Mesendoderm (in vitro differentiated cells): ENCODE measurements at regions not wholly inside any gene's neighbourhood (a gene's known extent, or its start where the extent isn't known, plus 50 kb on each side); places are given as distances from the start of the nearest gene placed in this dataset.

Experiments
- DNase-seq: peaks from one replicate; pipeline ENCODE4 v3.0.0; 2013
- H2AK5ac ChIP-seq: 2 replicates; pipeline ENCODE4 v1.6.1; 2013; ENCODE audit warnings: low read length, inconsistent platforms
- H2BK120ac ChIP-seq: 2 replicates; pipeline ENCODE4 v1.6.1; 2013; ENCODE audit warnings: low read depth, mild to moderate bottlenecking, low read length, moderate library complexity, mixed read lengths
- H2BK15ac ChIP-seq: replicated peaks from 2 replicates; pipeline ENCODE4 v1.6.1; 2013; ENCODE audit warnings: low read depth, mild to moderate bottlenecking, moderate library complexity
- H2BK5ac ChIP-seq: 2 replicates; pipeline ENCODE4 v1.6.1; 2013; ENCODE audit warnings: low read length, inconsistent platforms
- H3K18ac ChIP-seq: 2 replicates; pipeline ENCODE4 v1.6.1; 2013; ENCODE audit warnings: mild to moderate bottlenecking, low read length, mixed read lengths
- H3K23ac ChIP-seq: one replicate; pipeline ENCODE4 v1.6.1; 2013; ENCODE audit warnings: low read length
- H3K27ac ChIP-seq: 2 replicates; pipeline ENCODE4 v1.5.1; 2013; ENCODE audit warnings: low read depth, mild to moderate bottlenecking, inconsistent platforms, low read length, moderate library complexity
- H3K27me3 ChIP-seq: 2 replicates; pipeline ENCODE4 v1.6.1; 2013; ENCODE audit warnings: low read length, control low read depth, mild to moderate bottlenecking, inconsistent platforms; ENCODE audit not compliant: insufficient read depth, poor library complexity
- H3K36me3 ChIP-seq: 2 replicates; pipeline ENCODE4 v1.6.1; 2013; ENCODE audit warnings: low read length, inconsistent platforms; ENCODE audit not compliant: control insufficient read depth, insufficient read depth
- H3K4ac ChIP-seq: one replicate; pipeline ENCODE4 v1.6.1; 2013; ENCODE audit warnings: low read depth, mild to moderate bottlenecking, low read length, moderate library complexity
- H3K4me1 ChIP-seq: 2 replicates; pipeline ENCODE4 v1.6.1; 2013; ENCODE audit warnings: low read depth, low read length, inconsistent platforms; ENCODE audit not compliant: control insufficient read depth
- H3K4me2 ChIP-seq: 2 replicates; pipeline ENCODE4 v1.6.1; 2013; ENCODE audit warnings: low read length
- H3K4me3 ChIP-seq: 2 replicates; pipeline ENCODE4 v1.5.1; 2013; ENCODE audit warnings: mild to moderate bottlenecking, low read length
- H3K56ac ChIP-seq: one replicate; pipeline ENCODE4 v1.6.1; 2013; ENCODE audit warnings: low read length
- H3K79me1 ChIP-seq: 2 replicates; pipeline ENCODE4 v1.6.1; 2013; ENCODE audit warnings: low read length, inconsistent platforms
- H3K79me2 ChIP-seq: 2 replicates; pipeline ENCODE4 v1.6.1; 2013; ENCODE audit warnings: mild to moderate bottlenecking, low read length; ENCODE audit not compliant: control insufficient read depth, insufficient read depth
- H3K9ac ChIP-seq: 2 replicates; pipeline ENCODE4 v1.6.1; 2013; ENCODE audit warnings: low read length, inconsistent platforms
- H4K5ac ChIP-seq: one replicate; pipeline ENCODE4 v1.6.1; 2013; ENCODE audit warnings: low read length
- H4K8ac ChIP-seq: one replicate; pipeline ENCODE4 v1.6.1; 2013; ENCODE audit warnings: low read depth, mild to moderate bottlenecking, control low read depth, low read length, moderate library complexity
- WGBS: extraction: QIAGEN DNeasy Blood & Tissue Kit; methylation state at CpG from one replicate; pipeline ENCODE4 v1.1.7; 2013; ENCODE audit warnings: low lambda C conversion rate, missing lambda C conversion rate; ENCODE audit not compliant: insufficient coverage; ENCODE audit errors: extremely low coverage; 5-methylcytosine and 5-hydroxymethylcytosine counted together

- WGBS = no CpG with 5 or more reads among the region's 3 CpGs
- no peak overlapping the region for H3K4ac ChIP-seq
- no peaks in the 10 kb centered on the region for H3K79me1 ChIP-seq
- DNase-seq = no peak
- H3K4me2 ChIP-seq = no peak overlapping the region
- H3K36me3 ChIP-seq = no peaks in the 10 kb centered on the region
- no peak overlapping the region for H4K5ac ChIP-seq
- no peak overlapping the region for H2BK15ac ChIP-seq
- H3K4me1 ChIP-seq = no peaks in the 10 kb centered on the region
- no peak overlapping the region for H3K23ac ChIP-seq
- no peak overlapping the region for H3K27ac ChIP-seq
- H3K56ac ChIP-seq = no peak overlapping the region
- H2AK5ac ChIP-seq = no peak overlapping the region
- no peak overlapping the region for H2BK120ac ChIP-seq
- no peak overlapping the region for H4K8ac ChIP-seq
- H3K27me3 ChIP-seq = no peaks in the 10 kb centered on the region
- no peak overlapping the region for H3K9ac ChIP-seq
- no peak overlapping the region for H3K4me3 ChIP-seq
- no peak overlapping the region for H3K18ac ChIP-seq
- H2BK5ac ChIP-seq = no peak overlapping the region
- H3K79me2 ChIP-seq = no peaks in the 10 kb centered on the region
Observed at GRCh38 chr16:52386694-52387093, 160.2 kb downstream of the TOX3 start.

GRCh38 chr16:52384378-52384777, 162.6 kb downstream of the TOX3 start:
- DNase-seq = no peak
- no peak overlapping the region for H2BK15ac ChIP-seq
- no peaks in the 10 kb centered on the region for H3K4me1 ChIP-seq
- no peak overlapping the region for H2AK5ac ChIP-seq
- no peaks in the 10 kb centered on the region for H3K36me3 ChIP-seq
- no peak overlapping the region for H3K4ac ChIP-seq
- H3K23ac ChIP-seq = no peak overlapping the region
- no peak overlapping the region for H3K4me3 ChIP-seq
- H3K27ac ChIP-seq = no peak overlapping the region
- H3K56ac ChIP-seq = no peak overlapping the region
- no CpG with 5 or more reads among the region's 2 CpGs for WGBS
- no peak overlapping the region for H4K5ac ChIP-seq
- no peak overlapping the region for H3K9ac ChIP-seq
- no peaks in the 10 kb centered on the region for H3K79me2 ChIP-seq
- no peak overlapping the region for H3K4me2 ChIP-seq
- no peaks in the 10 kb centered on the region for H3K79me1 ChIP-seq
- H3K18ac ChIP-seq = no peak overlapping the region
- no peak overlapping the region for H4K8ac ChIP-seq
- no peak overlapping the region for H2BK5ac ChIP-seq
- no peak overlapping the region for H2BK120ac ChIP-seq
- no peaks in the 10 kb centered on the region for H3K27me3 ChIP-seq

- no peak overlapping the region for H4K8ac ChIP-seq
- no peak overlapping the region for H3K23ac ChIP-seq
- H3K27me3 ChIP-seq = no peaks in the 10 kb centered on the region
- H2BK5ac ChIP-seq = no peak overlapping the region
- H3K4ac ChIP-seq = no peak overlapping the region
- no peaks in the 10 kb centered on the region for H3K4me1 ChIP-seq
- no peaks in the 10 kb centered on the region for H3K36me3 ChIP-seq
- H2BK15ac ChIP-seq = no peak overlapping the region
- H2BK120ac ChIP-seq = no peak overlapping the region
- H3K4me2 ChIP-seq = no peak overlapping the region
- no peak for DNase-seq
- no peak overlapping the region for H3K18ac ChIP-seq
- no peak overlapping the region for H3K4me3 ChIP-seq
- no peak overlapping the region for H2AK5ac ChIP-seq
- H3K79me2 ChIP-seq = no peaks in the 10 kb centered on the region
- H3K56ac ChIP-seq = no peak overlapping the region
- no peaks in the 10 kb centered on the region for H3K79me1 ChIP-seq
- WGBS = no CpG with 5 or more reads among the region's 3 CpGs
- H3K9ac ChIP-seq = no peak overlapping the region
- H3K27ac ChIP-seq = no peak overlapping the region
- no peak overlapping the region for H4K5ac ChIP-seq
Observed at GRCh38 chr16:52383640-52384292, 163.2 kb downstream of the TOX3 start.

- H2BK120ac ChIP-seq = no peak overlapping the region
- H3K36me3 ChIP-seq = no peaks in the 10 kb centered on the region
- H3K27ac ChIP-seq = no peak overlapping the region
- no CpG with 5 or more reads among the region's 3 CpGs for WGBS
- H3K4me1 ChIP-seq = no peaks in the 10 kb centered on the region
- H2BK5ac ChIP-seq = no peak overlapping the region
- H3K79me2 ChIP-seq = no peaks in the 10 kb centered on the region
- no peak overlapping the region for H3K4me2 ChIP-seq
- no peak overlapping the region for H3K56ac ChIP-seq
- H2AK5ac ChIP-seq = no peak overlapping the region
- H3K79me1 ChIP-seq = no peaks in the 10 kb centered on the region
- no peak for DNase-seq
- no peak overlapping the region for H3K4ac ChIP-seq
- H3K18ac ChIP-seq = no peak overlapping the region
- no peak overlapping the region for H2BK15ac ChIP-seq
- no peaks in the 10 kb centered on the region for H3K27me3 ChIP-seq
- no peak overlapping the region for H4K5ac ChIP-seq
- no peak overlapping the region for H3K4me3 ChIP-seq
- H3K23ac ChIP-seq = no peak overlapping the region
- no peak overlapping the region for H4K8ac ChIP-seq
- H3K9ac ChIP-seq = no peak overlapping the region
Observed at GRCh38 chr16:52383119-52383518, 163.8 kb downstream of the TOX3 start.

- DNase-seq = no peak
- no peak overlapping the region for H2BK15ac ChIP-seq
- H2AK5ac ChIP-seq = no peak overlapping the region
- H2BK5ac ChIP-seq = no peak overlapping the region
- H3K27ac ChIP-seq = no peak overlapping the region
- H2BK120ac ChIP-seq = no peak overlapping the region
- no peaks in the 10 kb centered on the region for H3K36me3 ChIP-seq
- H4K5ac ChIP-seq = no peak overlapping the region
- no peak overlapping the region for H3K18ac ChIP-seq
- H3K23ac ChIP-seq = no peak overlapping the region
- H3K4ac ChIP-seq = no peak overlapping the region
- H4K8ac ChIP-seq = no peak overlapping the region
- no peaks in the 10 kb centered on the region for H3K4me1 ChIP-seq
- no peak overlapping the region for H3K4me3 ChIP-seq
- H3K4me2 ChIP-seq = no peak overlapping the region
- WGBS = no CpG with 5 or more reads among the region's 1 CpG
- H3K79me1 ChIP-seq = no peaks in the 10 kb centered on the region
- H3K27me3 ChIP-seq = no peaks in the 10 kb centered on the region
- H3K79me2 ChIP-seq = no peaks in the 10 kb centered on the region
- H3K56ac ChIP-seq = no peak overlapping the region
- H3K9ac ChIP-seq = no peak overlapping the region
Observed at GRCh38 chr16:52379551-52379950, 167.4 kb downstream of the TOX3 start.

- Histone ChIP-seq H3K27ac (no peak overlapping the region), H2BK5ac (no peak overlapping the region), H3K23ac (no peak overlapping the region), H3K79me2 (no peaks in the 10 kb centered on the region), H2AK5ac (no peak overlapping the region), H3K18ac (no peak overlapping the region), H4K5ac (no peak overlapping the region), H3K56ac (no peak overlapping the region), H3K36me3 (no peaks in the 10 kb centered on the region), H3K27me3 (no peaks in the 10 kb centered on the region), H3K79me1 (no peaks in the 10 kb centered on the region), H3K4ac (no peak overlapping the region), H3K4me2 (no peak overlapping the region), H3K4me1 (no peaks in the 10 kb centered on the region), H4K8ac (no peak overlapping the region), H3K9ac (no peak overlapping the region), H2BK120ac (no peak overlapping the region), H3K4me3 (no peak overlapping the region), H2BK15ac (no peak overlapping the region)
- no peak for DNase-seq
- no CpG with 5 or more reads among the region's 9 CpGs for WGBS
Observed at GRCh38 chr16:52376676-52377280, 170.2 kb downstream of the TOX3 start.
